GM21717 (cell line): ENCODE measurements at regions not wholly inside any gene's neighbourhood (a gene's known extent, or its start where the extent isn't known, plus 50 kb on each side); places are given as distances from the start of the nearest gene placed in this dataset.
"Not testable (repeated sequence)": the region's sequence is repeated elsewhere in the genome, so short reads cannot be mapped to it uniquely, and the experiment has no call there.

Experiments used
- ATAC-seq: cut with Tn5 transposase; IDR thresholded peaks from one replicate; pipeline ENCODE4 v1.9.1; 2021; ENCODE audit warnings: mild to moderate bottlenecking, moderate library complexity; ENCODE audit not compliant: unreplicated experiment

GRCh38 chr5:29568028-29568427 is 1625.5 kb upstream of the CDH6 start:
- no peak for ATAC-seq

GRCh38 chr5:29561564-29561963 is 1631.9 kb upstream of the CDH6 start:
- ATAC-seq = no peak

- no peak for ATAC-seq
Observed at GRCh38 chr5:29550523-29550922, 1643.0 kb upstream of the CDH6 start.

- ATAC-seq = no peak
Observed at GRCh38 chr5:29548262-29548661, 1645.2 kb upstream of the CDH6 start.

GRCh38 chr5:29547236-29547865 is 1646.1 kb upstream of the CDH6 start:
- ATAC-seq = no peak

- no peak for ATAC-seq
Observed at GRCh38 chr5:29543501-29543900, 1650.0 kb upstream of the CDH6 start.

GRCh38 chr5:29524227-29524626 is 1669.3 kb upstream of the CDH6 start:
- ATAC-seq = no peak

- no peak for ATAC-seq
Observed at GRCh38 chr5:29518176-29518575, 1675.3 kb upstream of the CDH6 start.

- no peak for ATAC-seq
Observed at GRCh38 chr5:29516224-29516623, 1677.3 kb upstream of the CDH6 start.

GRCh38 chr5:29508131-29508530 is 1685.4 kb upstream of the CDH6 start:
- no peak for ATAC-seq

GRCh38 chr5:29504411-29504810 is 1689.1 kb upstream of the CDH6 start:
- ATAC-seq = no peak

- ATAC-seq = no peak
Observed at GRCh38 chr5:29498860-29499259, 1694.6 kb upstream of the CDH6 start.

GRCh38 chr5:29498412-29498811 is 1695.1 kb upstream of the CDH6 start:
- no peak for ATAC-seq

- ATAC-seq = no peak
Observed at GRCh38 chr5:29485333-29485732, 1708.2 kb upstream of the CDH6 start.

GRCh38 chr5:29469581-29469980 is 1723.9 kb upstream of the CDH6 start:
- ATAC-seq = no peak

GRCh38 chr5:29462241-29462640 is 1731.2 kb upstream of the CDH6 start:
- no peak for ATAC-seq

GRCh38 chr5:29460971-29461559 is 1732.4 kb upstream of the CDH6 start:
- ATAC-seq = no peak

GRCh38 chr5:29451004-29451403 is 1742.5 kb upstream of the CDH6 start:
- ATAC-seq = not testable (repeated sequence)

GRCh38 chr5:29414681-29415080 is 1778.8 kb upstream of the CDH6 start:
- no peak for ATAC-seq

- no peak for ATAC-seq
Observed at GRCh38 chr5:29412979-29413378, 1780.5 kb upstream of the CDH6 start.

- ATAC-seq = no peak
Observed at GRCh38 chr5:29402270-29402669, 1791.2 kb upstream of the CDH6 start.

GRCh38 chr5:29389993-29390392 is 1803.5 kb upstream of the CDH6 start:
- no peak for ATAC-seq

- no peak for ATAC-seq
Observed at GRCh38 chr5:29387384-29387783, 1806.1 kb upstream of the CDH6 start.
